ENCODE measurements at regions not wholly inside any gene's neighbourhood (a gene's known extent, or its start where the extent isn't known, plus 50 kb on each side); places are given as distances from the start of the nearest gene placed in this dataset.

DNA sequence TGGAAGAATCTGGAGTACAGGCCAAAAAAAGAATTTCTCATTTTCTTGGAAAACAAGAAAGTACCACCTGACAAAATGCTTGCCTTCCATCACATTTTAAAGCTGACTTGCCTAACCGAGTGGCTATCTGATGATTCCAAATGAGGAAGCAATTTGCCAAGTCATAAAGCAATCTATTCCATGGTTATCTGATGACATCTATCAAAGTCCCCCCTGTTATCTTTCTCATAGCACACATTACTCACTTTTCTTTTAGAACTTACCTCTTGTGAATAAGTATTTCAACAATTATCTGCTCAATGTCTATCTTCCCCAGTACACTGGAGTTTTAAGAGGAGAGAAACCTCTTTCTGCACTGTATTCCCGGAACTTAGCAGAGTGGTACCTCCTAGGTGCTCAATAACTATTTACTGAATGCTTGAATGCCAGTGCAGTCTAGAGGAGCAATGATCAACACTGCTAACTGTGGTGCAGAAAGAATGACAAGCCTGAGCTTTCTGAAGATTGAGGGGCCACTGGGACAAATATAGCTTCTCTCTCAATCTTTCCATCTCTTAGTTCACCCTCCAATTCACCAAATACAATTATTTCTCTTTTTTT is 186.3 kb upstream of the ATP11B start:
- no peak for DNase-seq
- peak; percentile 69 for ATAC-seq
- intact Hi-C loops (cut with DNase I, micrococcal nuclease) = no loop called here

DNA sequence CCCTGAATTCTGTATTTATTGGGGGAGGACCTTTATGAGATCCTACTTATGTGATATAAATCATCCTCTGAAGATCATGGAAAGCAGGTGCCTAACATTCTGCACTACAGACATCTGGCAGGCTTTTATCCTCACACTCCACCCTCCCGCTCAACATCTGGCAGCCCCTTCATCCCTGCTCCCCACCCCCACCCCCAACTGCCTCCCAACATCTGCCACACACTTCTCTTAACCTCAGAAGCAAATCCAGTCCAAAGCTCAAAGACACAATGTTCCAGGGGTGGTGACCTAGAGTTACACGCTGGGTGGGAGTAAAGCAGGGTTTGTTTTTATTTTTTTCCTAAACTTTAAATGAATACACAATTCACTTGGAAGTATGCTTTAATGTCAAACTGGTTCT is 184.5 kb upstream of the ATP11B start:
- ATAC-seq (no peak), DNase-seq (no peak)
- intact Hi-C loops (cut with DNase I, micrococcal nuclease) = no loop called here

DNA sequence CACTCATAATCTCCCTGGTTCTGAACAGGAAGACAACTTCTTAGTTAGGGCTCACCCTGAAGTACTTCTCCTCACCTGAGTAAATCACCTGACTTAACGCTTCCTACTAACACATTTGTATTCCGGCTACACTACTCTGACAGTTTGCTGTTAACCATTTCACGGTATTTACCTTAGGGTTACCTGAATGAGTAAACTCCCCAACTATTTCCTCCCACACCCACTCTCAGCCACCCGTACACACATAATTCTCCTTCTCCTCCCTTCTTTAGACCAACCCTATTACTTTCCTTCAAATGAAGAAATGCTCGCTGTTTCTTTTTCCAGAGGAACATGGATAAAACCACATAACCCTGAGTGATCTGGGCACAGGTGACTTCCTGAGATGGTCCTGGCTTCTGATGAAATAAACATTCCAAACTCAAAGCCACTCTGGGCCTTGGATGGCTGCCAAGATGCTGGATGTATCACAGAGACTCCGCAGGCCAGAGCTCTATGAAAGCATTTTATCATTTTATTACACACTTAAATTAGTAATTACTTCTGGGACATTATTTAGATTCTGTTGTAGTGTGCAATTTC is 183.6 kb upstream of the ATP11B start:
- DNase-seq (peak; percentile 77 to 80), ATAC-seq (peak; percentile 73)
- intact Hi-C loops (cut with DNase I, micrococcal nuclease) = no loop called here

DNA sequence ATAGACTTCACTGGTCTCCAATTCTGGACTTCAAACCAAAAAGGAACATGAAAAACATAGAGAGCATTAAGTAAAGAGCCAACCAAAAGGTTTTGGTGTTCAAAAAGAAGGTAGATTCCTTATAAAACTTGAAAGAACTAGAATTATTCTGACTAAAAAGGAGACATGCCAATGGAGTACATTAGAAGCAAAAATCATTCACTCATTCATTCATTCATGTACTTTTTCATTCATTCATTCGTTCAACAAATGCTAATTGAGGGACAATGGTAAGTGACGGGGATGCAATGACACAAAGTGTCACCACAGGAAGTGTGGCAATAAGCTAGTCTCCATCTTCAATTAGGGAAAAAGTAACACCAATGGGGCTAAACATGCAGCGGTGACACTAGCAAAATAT is 181.0 kb upstream of the ATP11B start:
- ATAC-seq = no peak
- intact Hi-C loops (cut with DNase I, micrococcal nuclease) = no loop called here
- DNase-seq = no peak

DNA sequence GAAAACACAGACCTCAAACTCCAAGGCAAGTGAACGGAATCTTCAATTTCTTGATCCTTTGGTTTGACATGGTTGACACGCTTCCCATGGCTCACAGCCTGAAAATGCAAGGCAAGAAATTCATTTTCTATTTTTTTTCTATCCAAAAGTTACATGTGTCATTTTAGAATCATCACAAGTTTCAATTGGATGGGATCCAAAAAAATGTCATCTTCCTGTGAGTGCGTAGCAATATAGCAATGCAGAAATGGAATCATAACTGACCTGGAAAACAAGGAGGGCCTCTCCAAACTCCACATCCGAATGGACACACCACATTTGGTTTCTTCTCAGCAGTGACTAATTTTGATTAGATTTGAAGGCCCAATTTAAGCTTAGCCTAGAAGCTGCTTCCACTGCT is 175.8 kb upstream of the ATP11B start:
- ATAC-seq = no peak
- intact Hi-C loops (cut with DNase I, micrococcal nuclease) = no loop called here
- no peak for DNase-seq

DNA sequence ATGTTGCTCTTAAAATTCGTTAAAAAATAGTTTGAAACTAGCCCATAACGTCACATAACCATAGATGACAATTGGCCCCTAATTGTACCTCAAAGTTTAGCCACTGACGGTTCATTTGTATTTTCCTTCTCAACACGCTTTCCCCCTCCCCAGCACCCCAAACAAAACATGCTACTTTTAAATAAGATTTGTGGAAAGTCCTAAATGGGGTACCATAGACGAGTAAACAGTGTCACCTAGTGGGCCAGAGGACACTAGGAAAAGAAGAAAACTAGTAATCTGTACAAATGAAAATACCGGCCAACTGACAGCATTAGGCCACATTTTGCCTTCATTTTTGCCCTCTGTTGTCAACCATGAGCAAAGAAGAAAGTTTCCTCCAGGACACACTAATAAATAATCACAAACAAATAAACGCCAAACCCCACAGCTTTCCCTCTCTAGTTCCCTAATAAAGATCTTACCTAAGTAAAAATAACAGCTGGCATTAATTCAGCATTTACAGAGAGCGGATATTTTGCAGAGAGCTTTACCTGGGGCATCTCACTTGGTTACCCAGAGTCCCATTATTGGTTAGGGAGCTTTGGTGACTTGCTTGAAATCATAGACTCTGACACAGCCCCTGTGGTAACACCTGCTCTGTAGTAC is 175.1 kb upstream of the ATP11B start:
- no peak for DNase-seq
- intact Hi-C loops (cut with DNase I, micrococcal nuclease) = no loop called here
- ATAC-seq = peak; percentile 76

DNA sequence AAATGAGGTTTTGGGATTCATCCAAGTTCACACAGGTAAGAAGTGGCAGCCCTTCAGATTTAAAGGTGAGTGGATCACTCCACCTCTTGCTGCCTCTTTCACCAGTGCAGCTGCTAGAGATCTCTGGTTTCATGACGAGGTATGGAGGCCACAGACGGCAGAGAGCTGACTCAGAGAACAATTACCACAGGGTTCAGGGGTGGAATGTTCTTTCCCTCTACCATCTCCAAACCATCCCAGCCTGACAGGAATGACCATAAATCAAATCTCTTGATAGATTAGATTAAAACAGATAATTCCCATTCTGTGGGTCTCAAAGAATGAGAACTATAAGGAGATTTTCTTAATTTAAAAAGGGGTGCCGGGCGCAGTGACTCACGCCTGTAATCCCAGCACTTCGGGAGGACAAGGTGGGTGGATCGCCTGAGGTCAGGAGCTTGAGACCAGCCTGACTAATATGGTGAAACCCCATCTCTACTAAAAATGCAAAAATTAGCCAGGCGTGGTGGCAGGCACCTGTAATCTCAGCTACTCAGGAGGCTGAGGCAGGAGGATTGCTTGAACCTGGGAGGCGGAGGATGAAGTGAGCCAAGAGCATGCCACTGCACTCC is 174.2 kb upstream of the ATP11B start:
- ATAC-seq = peak; percentile 41
- DNase-seq = no peak
- intact Hi-C loops (cut with DNase I, micrococcal nuclease) = no loop called here

DNA sequence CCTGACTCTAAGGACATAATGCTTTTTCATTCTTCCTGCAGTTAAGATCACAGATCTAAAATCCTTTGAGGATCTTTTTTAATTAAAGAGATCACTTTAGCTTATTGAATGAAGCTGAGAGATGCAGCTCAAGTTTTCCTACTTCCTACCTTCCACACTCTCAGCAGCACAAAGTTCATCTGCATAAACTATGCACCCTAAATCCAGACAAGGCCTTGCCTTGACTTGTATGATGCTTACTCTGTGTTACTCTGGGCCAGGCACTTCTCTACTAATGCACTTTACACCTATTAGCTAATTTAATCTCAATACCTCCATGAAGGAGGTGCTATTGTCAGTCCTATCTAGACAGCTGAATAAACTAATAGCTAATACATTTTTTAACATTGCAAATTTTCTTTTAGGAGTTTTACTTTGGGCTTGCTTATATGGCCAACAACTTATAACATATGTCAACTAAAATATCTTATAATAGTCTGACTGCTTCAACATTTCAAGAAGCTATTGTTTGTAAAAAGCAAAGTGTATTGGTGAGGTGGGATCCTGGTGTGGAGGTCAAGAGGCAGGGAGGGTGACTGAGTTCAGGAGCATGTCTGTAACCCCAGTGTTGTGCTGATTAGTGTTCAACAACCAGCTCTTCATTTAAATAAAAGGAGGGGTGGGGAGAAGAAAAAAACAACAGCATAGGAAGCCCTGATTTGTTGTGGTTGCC is 172.4 kb upstream of the ATP11B start:
- DNase-seq (no peak), ATAC-seq (peak; percentile 76)
- intact Hi-C loops (cut with DNase I, micrococcal nuclease) = no loop called here

DNA sequence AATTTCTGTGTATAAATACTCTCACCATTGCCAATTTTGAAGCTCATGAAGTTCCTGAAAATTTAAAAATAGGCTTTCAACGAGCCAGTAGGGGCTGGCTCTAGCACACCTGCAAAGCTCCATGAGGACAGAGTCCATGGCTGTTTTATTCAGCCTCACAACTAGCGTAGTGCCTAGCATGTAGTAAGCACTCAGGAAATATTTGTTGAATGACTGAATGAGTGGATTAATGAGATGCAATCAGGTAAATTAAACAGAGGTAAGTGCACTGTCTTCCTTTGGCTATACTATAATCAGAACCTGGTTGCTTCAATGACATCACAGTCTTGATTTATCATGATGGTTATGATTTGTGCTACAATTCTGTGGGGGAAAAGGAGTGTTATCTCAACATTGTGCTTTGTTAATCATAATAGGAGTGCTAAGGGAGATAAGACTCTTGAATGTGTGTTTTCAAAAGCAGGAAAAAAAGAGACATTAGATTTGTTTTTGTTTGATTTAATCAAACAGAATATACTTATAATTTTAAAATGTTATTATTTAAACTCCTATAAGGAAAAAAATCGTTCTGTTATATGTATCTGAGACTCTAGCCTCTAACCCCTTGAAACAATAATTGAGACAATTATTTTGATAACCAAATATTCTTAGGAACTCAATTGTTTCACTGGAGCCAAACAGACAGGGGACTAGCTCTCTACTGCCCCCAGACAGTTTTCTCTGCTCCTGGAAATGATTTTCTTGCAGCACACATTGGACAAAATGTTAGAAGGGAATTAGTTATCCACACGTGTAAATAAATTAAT is 171.7 kb upstream of the ATP11B start:
- DNase-seq = no peak
- peak; percentile 62 for ATAC-seq
- intact Hi-C loops (cut with DNase I, micrococcal nuclease) = no loop called here

DNA sequence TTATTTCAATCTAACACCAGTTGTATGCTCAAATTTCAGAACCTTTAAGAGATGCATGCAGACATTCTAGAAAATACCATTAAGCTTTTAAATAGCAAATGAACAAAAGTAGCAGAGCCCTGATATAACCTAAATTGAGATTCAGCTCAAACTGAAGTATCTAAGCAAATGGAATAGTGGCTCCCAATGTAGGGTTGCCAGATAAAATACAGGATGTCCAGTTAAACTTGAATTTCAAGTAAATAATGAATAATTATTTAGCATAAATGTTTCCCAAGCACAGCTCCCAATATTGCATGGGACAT is 171.1 kb upstream of the ATP11B start:
- intact Hi-C loops (cut with DNase I, micrococcal nuclease) = no loop called here
- no peak for DNase-seq
- ATAC-seq = no peak

DNA sequence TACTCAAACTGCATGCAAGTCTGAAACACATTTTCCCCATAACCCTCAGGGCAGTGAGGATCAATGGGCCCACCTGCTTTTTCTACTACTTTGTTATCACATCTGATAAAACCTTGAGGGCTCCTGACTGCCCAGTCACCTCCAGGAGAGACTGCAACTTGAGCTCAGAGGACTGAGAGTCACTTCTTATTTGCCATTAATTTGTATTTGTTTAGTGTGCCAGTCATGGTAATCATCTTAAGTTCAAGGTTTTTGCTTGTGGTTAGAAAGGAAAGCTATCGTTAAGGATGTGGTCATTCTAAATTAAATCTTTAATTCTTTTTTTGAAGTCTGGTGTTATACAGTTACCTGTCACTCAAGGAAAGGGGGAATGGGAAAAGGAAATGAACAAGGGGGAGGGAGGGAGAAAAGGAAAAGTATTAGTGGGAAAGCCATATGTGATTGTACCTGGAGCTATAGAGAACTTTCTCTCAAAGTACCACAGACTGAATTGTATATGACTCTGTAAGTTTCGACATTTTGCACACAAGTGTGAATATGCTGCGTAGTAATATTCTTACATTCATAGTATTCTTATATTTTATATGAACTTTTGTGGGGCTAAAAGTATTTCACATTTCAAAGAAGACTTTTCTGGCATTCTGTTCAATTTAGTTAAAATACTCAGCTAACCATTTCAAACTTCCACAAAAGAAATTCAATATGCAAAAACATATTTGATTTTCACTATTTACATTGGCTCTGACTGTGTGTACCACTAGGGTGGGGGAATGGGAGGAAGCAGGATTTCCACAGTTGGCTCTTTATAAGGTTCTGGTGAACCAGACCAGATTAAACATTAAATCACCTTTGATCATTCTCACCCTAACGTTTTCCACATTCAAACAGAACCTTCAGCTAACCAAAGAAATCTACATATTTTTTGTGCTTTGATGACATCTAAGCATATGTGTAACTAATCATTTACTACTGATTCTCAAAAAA is 166.5 kb upstream of the ATP11B start:
- ATAC-seq = peak; percentile 96

DNA sequence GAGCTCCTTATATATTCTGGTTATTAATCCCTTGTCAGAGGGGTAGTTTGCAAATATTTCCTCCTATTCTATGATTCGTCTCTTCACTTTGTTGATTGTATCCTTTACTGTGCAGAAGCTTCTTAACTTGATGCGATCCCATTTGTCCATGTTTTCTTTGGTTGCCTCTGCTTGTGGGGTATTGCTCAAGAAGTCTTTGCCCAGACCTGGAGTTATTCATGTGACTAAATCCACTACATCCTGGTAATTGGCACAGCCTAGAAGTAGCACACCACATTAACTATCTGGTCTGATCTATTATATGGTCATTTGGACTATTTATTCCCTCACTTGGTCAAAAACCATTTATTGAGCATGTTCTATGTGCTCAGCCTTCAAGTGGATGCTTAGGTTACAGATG is 164.8 kb upstream of the ATP11B start:
- DNase-seq (no peak), ATAC-seq (no peak)
- intact Hi-C loops (cut with DNase I, micrococcal nuclease) = no loop called here

More for the DNA sequence above, 166.5 kb upstream of the ATP11B start:
- intact Hi-C loops (cut with DNase I, micrococcal nuclease) = no loop called here
- no peak for DNase-seq

DNA sequence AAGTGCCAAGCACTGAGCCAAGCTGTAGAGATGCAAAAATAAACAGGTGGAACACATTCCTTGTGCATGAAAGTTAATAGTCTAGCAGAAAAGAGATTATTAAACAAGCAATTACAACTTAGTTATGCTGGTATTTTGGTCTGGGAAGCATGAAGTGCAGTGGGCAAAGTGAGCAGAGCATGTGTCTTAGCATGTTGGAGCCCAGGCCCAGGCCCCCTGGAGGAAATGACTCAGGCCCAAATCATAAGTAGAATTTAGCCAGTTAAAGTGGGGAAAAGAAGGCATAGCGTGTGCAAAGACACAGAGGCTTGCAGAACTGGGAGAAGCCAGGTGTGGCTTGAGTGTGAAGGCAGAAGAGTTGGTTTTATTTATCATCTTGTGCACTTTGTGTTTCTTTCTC is 163.8 kb upstream of the ATP11B start:
- intact Hi-C loops (cut with DNase I, micrococcal nuclease) = no loop called here
- ATAC-seq = no peak
- no peak for DNase-seq

DNA sequence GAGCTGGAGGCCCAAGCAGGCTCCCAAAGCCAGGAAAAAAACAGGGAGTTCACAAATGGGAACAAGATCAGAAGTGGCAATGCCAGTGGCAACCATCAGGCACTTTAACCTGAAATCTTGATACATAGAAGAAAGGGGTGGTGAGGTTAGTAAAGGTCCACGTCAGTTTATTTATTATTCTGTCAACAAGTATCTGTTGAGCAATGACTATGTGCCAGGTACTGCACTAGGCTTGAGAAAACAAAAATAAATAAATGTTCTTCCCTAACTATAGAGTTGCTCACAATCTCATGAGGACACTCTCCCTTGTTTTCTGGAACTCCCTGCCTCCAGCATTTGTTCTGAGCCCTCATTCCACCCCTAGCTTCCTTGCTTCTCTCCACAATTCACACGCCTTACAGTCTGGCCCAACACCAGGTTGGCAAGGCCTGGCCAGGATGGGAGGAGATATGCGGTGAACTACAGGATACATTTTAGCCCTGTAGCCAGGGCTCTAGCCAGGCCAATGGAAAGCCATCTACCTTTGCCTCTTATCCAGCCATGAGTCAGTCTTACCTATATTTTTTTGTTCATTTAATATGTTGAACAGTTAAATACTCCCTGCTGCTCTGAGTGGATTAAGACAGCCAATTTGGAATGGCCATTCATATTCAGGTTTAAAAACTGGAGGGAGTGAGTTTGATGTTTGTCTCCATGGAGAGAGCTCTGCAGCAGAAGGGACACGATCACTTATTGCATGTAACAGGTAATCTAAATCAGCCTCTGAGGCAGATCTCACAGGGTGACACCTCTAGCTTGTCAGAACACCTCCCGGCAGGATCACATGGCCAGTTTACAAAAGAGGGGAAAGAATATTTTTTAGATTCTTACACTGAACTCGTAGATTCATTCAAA is 161.9 kb upstream of the ATP11B start:
- intact Hi-C loops (cut with DNase I, micrococcal nuclease) = no loop called here
- DNase-seq (no peak), ATAC-seq (no peak)

DNA sequence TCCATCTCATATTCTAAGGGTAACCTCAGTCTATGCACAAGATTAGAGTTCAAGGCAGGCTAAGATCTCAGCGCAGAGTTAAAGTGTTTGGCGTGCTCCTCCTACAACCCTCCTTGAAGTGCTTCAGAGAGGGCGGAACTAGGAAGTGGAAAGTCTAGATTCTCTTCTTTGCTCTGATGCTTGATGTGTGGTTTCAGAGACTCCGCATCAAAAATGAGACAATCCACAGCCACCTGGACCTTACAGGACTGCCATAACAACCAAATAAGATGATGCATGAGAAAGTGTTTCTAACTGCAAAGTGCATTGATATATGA is 161.3 kb upstream of the ATP11B start:
- intact Hi-C loops (cut with DNase I, micrococcal nuclease) = no loop called here
- DNase-seq (no peak), ATAC-seq (no peak)

DNA sequence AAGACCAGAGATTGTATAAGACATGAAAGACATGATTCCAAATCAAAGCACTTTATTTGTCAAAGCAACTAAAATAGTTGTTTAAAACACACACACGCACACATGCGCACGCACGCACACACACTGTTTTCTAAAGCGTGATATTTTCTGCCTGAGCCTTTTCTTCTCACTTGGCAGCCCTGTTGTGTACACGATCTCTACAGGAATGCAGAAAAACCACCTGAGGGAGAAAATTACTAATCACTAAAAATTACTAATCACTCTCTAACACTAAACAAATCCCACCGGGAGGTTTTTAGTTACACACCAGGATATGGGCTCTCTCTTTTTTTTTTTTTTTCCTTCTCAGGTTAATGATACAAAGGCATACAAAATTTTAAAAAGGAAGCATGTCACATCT is 160.1 kb upstream of the ATP11B start:
- DNase-seq (no peak), ATAC-seq (no peak)
- intact Hi-C loops (cut with DNase I, micrococcal nuclease) = no loop called here

DNA sequence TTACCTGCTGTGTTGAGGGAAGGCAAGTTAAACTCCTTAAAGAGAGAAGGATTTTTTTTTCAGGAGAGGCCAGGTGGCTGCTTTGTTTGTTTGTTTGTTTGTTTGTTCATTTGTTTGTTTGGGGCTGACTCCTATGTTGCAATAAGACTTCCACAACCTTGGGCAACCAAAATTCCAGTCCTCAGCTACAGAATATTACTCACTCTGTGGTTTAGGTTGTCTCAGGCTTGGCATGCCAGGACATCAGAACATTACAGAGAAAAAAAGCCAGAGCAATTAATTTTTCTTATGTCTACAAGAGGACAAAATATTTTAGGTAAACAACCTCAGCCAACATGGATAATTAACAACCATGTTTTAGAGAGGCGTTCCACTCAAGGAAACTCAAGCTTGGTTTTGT is 156.7 kb upstream of the ATP11B start:
- no peak for ATAC-seq
- intact Hi-C loops (cut with DNase I, micrococcal nuclease) = no loop called here
- no peak for DNase-seq

Data from left colon (tissue), 2 donors.